SH-SY5Y (cell line): ENCODE measurements at regions not wholly inside any gene's neighbourhood (a gene's known extent, or its start where the extent isn't known, plus 50 kb on each side); places are given as distances from the start of the nearest gene placed in this dataset.

Source experiments
- GATA2 ChIP-seq: IDR thresholded peaks from 2 replicates; pipeline ENCODE4 v1.6.1; 2011; ENCODE audit warnings: mild to moderate bottlenecking, low read depth, low read length
- GATA3 ChIP-seq: IDR thresholded peaks from 2 replicates; pipeline ENCODE4 v1.6.1; 2011; ENCODE audit warnings: low read depth, mild to moderate bottlenecking, low read length, moderate library complexity

- TF ChIP-seq GATA2: no peak
- no peak for TF ChIP-seq GATA3
These were observed 572.7 kb upstream of the TENM3 start for GRCh38 chr4:181670506-181670905.
